SK-N-SH treated with all-trans-retinoic acid at 6 μM for 48 hours (cell line): ENCODE measurements at regions not wholly inside any gene's neighbourhood (a gene's known extent, or its start where the extent isn't known, plus 50 kb on each side); places are given as distances from the start of the nearest gene placed in this dataset.

Experiments used
- POU6F1 ChIP-seq: fragments of 250-450 bp; sonication (Bioruptor Pico); IDR thresholded peaks from 2 replicates; pipeline ENCODE4 v1.8.0; 2021; ENCODE audit warnings: low read depth, mild to moderate bottlenecking, moderate library complexity, borderline replicate concordance
- ZC3H10 ChIP-seq: fragments of 250-450 bp; sonication (Bioruptor Pico); IDR thresholded peaks from 2 replicates; pipeline ENCODE4 v1.5.1; 2021; ENCODE audit warnings: mild to moderate bottlenecking, moderate library complexity
- TF ChIP-seq, protein P1 (sequence below): fragments of 250-450 bp; sonication (Bioruptor Pico); IDR thresholded peaks from 2 replicates; pipeline ENCODE4 v1.8.0; 2020; ENCODE audit warnings: mild to moderate bottlenecking, moderate library complexity, borderline replicate concordance

DNA sequence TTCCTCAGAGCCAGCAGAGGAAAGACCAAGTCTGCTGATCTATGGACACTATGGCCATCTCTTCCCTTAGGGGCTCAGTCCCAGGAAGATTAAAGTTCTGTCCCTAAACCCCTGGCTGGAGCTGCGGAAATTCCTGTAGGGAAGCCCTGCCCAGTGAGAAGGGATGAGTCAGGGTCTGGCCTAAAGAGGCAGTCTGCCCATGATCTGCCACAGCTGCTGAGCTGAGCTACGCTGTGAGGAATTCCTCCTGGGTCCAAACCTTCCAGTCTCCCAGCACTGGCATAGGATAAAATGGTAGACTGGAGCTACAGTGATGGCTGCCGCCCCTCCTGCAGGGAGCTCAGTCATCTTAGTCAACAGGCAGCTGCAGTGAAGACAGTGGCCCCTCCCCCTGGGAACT lies 213.7 kb downstream of the BRINP2 start:
- TF ChIP-seq, protein P1, sequence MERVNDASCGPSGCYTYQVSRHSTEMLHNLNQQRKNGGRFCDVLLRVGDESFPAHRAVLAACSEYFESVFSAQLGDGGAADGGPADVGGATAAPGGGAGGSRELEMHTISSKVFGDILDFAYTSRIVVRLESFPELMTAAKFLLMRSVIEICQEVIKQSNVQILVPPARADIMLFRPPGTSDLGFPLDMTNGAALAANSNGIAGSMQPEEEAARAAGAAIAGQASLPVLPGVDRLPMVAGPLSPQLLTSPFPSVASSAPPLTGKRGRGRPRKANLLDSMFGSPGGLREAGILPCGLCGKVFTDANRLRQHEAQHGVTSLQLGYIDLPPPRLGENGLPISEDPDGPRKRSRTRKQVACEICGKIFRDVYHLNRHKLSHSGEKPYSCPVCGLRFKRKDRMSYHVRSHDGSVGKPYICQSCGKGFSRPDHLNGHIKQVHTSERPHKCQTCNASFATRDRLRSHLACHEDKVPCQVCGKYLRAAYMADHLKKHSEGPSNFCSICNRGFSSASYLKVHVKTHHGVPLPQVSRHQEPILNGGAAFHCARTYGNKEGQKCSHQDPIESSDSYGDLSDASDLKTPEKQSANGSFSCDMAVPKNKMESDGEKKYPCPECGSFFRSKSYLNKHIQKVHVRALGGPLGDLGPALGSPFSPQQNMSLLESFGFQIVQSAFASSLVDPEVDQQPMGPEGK (CRISPR knock-in tag): no peak
- TF ChIP-seq POU6F1 (CRISPR knock-in tag) (no peak), ZC3H10 (no peak)
